HG03196 (cell line): ENCODE measurements at regions not wholly inside any gene's neighbourhood (a gene's known extent, or its start where the extent isn't known, plus 50 kb on each side); places are given as distances from the start of the nearest gene placed in this dataset.

ENCODE experiments used
- ATAC-seq: cut with Tn5 transposase; IDR thresholded peaks from one replicate; pipeline ENCODE4 v1.9.1; 2021; ENCODE audit not compliant: unreplicated experiment

DNA sequence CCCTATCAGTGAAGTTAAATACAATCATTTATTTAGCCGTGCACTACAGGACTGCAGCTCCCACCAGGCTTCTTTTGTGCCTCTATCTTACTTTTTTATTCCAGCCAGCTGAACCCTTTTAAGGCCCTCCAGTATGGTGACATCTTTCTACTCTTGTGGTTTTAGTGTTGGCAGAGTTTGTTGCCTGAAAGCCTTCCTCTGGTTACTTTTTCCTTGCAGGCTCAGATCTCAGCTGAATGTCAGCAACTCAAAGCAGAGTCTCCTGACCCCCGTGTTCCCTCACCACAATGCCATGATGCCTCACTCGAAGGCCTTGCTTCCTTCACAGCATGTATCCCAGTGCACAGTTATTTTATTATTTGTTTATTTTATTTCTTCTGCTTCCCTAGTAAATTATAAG lies 818.9 kb upstream of the LCORL start:
- ATAC-seq, result no peak

DNA sequence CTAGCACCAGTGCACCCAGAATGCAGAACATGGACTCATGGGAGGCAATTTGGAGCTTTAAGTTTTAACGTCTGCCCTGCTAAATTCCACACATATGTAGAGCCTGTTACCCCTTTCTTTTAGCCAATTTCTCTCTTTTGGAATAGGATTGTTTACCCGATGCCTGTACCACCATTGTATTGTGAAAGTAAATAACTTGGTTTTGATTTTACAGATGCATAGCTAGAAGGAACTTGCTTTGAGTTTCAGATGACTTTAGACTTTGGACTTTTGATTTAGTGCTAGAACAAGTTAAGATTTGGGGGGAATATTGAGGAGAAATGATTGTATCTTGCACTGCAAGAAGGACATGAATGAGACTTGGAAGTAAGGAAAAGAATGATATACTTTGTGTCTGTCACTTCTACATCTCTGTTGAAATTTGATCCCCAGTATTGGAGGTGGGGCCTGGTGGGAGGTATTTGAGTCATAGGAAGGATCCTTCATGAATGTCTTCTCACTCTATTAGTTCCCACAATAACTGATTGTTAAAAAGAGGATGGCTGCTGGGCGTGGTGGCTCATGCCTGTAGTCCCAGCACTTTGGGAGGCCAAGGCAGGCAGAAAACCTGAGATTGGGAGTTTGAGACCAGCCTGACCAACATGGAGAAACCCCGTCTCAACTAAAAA lies 794.8 kb upstream of the LCORL start:
- ATAC-seq, result no peak

GRCh38 chr4:18815779-18816173 lies 794.2 kb upstream of the LCORL start:
- ATAC-seq, result no peak

DNA sequence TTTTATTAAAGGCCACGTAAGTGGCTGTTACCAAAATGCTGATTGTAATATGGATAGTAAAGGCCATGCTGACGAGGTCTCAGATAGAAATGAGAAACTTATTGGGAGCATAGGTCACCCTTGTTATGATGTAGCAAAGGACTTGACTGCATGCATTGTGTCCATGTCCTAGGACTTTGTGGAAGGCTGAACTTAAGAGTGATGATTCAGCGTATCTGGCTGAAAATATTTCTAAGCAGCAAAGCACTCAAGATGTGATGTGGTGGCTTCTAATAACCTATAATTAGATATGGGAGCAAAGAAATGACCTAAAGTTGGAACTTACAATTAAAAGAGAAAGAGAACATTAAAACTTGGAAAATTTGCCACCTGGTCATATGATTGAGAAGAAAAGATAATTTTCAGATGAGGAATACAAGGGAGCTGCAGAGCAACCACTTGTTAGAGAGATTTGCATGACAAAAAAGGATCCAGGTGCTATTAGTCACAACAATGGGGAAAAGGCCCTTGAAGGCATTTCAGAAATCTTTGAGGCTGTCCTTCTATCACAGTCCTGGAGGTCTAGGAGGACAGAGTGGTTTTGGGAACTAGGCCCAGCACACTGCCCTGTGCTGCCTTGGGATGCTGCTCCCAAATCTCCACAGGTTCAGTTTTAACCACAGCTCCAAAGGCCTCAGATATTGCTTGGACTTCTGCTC lies 793.7 kb upstream of the LCORL start:
- ATAC-seq, result no peak

DNA sequence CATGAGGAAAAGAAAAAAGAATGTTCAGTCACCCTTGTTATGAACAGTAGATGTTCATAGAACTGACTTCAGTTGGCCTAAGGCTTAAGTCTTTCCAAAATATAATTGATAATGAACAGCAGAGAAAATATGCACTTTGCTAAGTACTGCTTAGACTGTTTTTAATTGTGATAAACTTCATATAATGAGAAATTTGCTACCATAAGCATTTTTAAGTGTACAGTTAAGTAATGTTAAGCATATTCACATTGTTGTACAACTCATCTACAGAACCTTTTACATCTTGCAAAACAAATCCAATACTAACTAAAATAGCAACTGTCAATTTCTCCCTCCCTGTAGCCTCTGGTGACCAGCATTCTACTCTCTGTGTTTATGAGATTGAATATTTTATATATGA lies 792.2 kb upstream of the LCORL start:
- no peak for ATAC-seq

DNA sequence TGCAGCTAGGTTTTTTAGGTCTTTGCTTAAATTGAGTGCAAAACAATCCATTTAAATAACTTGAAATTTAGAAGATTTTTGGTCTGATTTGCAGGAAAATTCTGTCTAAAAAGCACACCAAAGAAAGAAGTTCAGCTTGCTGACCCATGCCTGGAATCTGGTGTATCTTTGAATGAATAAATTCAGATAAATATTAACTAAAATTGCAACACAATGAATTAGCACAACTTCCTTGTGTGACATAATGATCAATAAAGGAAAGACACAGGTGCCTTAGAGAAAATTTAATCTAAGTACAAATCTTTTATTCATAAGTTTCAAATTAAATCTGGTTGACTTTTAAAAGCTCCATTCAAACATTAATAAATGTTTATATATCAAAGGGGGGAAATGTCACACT lies 791.5 kb upstream of the LCORL start:
- no peak for ATAC-seq

- no peak for ATAC-seq
Observed at GRCh38 chr4:18803781-18804180, 782.2 kb upstream of the LCORL start.

DNA sequence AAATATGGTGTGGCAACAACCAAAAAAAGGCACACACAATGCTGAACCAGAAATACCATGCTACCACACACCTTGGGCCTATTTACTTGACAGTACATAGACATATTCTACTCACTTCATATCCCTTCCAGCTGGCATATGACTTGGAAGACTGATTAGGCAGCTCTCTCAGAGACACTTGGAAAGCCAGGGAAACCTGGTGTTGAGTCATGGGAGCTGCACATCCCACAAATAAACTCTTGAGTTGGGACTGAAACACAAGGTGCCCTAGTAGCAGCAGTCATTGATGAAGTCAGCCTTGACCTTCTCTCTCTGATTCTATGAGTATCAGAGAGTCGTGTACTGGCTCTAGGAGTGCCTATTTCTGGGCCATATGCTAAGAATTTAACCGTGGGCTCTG lies 776.6 kb upstream of the LCORL start:
- ATAC-seq, result no peak

DNA sequence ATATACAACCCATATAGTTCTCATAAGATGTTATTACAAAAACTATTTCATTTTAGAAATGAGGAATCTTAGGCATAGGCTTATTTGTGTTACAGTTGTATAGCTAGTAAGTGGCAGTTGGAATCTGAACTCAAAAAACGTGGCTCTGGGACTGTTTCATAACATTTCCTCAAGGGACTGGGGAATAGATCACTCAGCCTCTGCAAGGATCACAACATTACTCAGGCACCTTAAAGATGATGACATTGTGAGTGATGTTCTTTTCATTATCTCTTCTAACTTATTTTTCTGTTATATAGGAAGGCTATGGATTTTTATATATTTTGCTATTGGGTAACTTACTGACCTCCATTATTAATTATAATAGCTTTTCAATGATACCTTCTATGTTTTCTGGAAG lies 774.2 kb upstream of the LCORL start:
- ATAC-seq, result no peak

GRCh38 chr4:18777190-18777930 lies 755.8 kb upstream of the LCORL start:
- ATAC-seq, result no peak

DNA sequence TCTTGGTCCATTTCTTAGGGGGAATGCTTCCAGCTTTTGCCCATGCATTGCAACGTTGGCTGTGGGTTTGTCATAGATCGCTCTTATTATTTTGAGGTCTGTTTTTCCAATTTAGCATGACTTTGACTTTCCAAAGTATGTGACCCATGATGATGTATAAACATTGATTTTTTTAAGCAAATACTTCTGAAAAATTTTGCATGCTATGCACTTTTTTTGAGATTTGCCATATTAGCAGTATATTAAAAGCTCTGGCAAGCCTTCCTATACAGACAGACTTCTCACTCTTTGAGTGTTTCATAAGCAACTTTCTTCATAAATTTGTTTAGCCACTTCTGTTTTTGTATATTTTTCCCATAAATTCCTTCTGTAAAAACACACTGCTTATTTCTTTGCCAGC lies 746.4 kb upstream of the LCORL start:
- ATAC-seq, result no peak

- ATAC-seq, result no peak
Observed at GRCh38 chr4:18756671-18757070, 735.1 kb upstream of the LCORL start.

- ATAC-seq, result no peak
Observed at GRCh38 chr4:18754180-18754579, 732.6 kb upstream of the LCORL start.

DNA sequence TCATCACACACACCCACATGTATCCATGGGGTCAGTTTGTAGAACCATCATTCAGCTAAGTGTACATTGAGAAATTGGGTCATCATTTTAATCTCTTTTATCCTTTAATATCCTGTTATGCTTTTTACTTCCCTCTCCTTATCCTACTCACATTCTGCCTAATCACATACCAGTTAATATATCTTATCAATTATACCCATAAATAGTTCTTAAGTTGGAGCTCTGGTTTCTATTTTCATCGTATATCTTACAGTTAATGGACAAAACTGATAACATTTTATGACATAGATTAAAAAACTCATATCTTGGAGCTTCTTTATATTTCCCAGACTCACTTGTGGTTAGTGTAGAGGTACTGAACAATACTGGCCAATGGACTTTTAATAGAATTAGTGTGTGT lies 729.5 kb upstream of the LCORL start:
- ATAC-seq, result no peak

- no peak for ATAC-seq
Observed at GRCh38 chr4:18749391-18749790, 727.8 kb upstream of the LCORL start.

DNA sequence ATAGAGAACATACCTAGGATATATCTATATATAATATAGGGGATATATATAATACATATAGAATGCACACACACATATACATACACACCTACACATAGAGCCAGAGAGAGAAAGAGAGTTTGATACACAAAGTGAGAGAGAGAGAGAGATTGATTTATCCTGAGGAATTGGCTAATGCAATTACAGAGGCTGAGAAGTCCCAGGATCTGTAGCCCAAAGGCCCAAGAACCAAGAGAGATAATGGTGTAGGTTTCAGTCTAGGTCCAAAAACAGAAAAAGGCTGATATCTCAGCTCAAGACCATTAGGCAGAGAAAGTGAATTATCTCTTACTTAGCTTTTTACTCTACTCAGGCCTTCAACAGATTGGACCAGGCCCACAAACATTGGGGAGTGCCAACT lies 715.0 kb upstream of the LCORL start:
- no peak for ATAC-seq

GRCh38 chr4:18735740-18736268 lies 714.2 kb upstream of the LCORL start:
- ATAC-seq, result no peak

GRCh38 chr4:18734405-18734804 lies 712.9 kb upstream of the LCORL start:
- ATAC-seq, result no peak

DNA sequence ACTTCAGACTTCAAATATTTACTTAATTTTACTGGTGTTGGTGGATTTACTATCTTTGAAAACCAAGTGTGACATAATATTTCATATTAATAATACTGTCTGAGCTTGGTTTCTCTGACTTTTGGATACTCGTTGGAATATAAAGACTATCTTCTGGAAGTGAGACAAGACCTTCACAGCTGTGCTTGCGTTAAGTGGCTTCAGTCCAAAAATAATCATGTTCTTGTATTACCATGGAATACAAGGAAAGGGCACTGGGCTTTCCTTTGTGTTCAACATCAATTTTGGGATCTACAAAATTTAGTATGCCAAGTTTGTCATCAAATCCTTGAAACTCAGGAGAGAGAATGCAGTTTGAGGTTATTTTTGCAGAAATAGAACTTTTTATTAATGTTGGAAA lies 712.4 kb upstream of the LCORL start:
- ATAC-seq, result no peak

GRCh38 chr4:18722748-18723191 lies 701.2 kb upstream of the LCORL start:
- ATAC-seq, result no peak

DNA sequence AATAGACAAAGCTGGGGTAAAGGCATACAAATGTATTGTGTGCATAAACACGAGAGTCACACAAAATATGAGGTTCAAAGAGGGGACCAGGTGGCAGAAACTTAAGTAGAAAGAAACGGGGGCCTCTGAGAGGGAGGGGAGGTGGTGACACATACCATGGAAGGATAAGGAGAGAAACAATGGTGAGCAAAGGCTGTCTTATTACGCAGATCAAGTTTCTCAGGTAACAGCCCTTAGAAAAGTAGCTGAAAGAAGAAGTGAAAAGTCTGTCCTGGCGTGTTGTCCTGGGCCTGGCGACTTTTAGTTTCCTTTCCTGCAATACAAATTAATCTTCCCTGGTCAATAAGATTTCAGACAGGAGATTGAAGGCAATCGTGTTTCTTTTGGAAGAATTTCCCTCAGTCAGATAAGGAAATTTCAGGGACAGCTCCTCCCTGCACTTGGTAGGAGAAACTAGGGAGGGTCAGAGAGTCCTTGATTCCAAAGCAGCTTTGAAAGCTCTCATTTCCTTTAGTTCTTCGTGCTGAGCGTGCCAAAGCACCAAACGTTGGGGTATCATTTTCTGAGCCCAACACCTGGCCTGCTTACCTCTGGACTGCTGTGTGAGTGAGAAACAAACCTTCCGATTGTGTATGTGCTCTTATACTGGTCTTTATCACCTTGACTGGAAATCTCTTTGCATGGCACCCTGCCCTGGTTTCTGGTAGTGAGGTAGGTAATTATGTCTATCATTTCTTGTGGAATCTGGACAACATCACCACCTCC lies 676.7 kb upstream of the LCORL start:
- ATAC-seq, result no peak
